ENCODE measurements at regions not wholly inside any gene's neighbourhood (a gene's known extent, or its start where the extent isn't known, plus 50 kb on each side); places are given as distances from the start of the nearest gene placed in this dataset.
"Not testable (repeated sequence)": the region's sequence is repeated elsewhere in the genome, so short reads cannot be mapped to it uniquely, and the experiment has no call there.

DNA sequence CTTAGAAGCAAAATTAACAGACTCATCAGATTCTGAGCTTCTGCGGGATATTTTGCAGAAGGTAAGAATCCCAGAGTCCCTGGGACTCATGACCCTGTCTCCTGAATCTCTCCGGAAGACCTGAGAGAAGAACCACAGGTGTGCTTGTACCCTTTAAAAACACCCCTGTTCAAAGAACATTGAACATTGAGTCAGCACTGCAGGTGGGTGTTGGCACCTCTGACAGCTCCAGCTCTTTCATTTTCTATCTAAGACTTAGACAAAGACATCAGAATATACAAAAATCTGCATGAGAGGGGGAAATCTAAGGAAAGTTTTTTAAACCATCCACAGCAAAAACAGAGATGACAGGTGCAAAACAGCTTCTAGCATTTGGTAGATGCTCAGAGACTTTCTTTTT, 50.1 kb upstream of the ROPN1B start:
- not testable (repeated sequence) for H2AFZ ChIP-seq (ENCODE audit: low read length); H3F3A ChIP-seq (ENCODE audit: low read depth); H3K9me2 ChIP-seq (replicated peaks; ENCODE audit: low read depth, low read length); H3K9me3 ChIP-seq (ENCODE audit: insufficient read depth, low read depth, low read length); H4K20me1 ChIP-seq (ENCODE audit: insufficient read depth, low read length, poor library complexity, severe bottlenecking); H3K79me2 ChIP-seq (ENCODE audit: insufficient read depth, low read length); H3K4me3 ChIP-seq (ENCODE audit: low read length, poor library complexity, severe bottlenecking); H3K27me3 ChIP-seq (ENCODE audit: insufficient read depth, low read length, poor library complexity, severe bottlenecking); H3K4me2 ChIP-seq (ENCODE audit: low read depth, low read length, poor library complexity, severe bottlenecking); H3K9ac ChIP-seq (ENCODE audit: low read depth, low read length, poor library complexity, severe bottlenecking); H3K4me1 ChIP-seq (ENCODE audit: insufficient read depth, low read length, poor library complexity, severe bottlenecking); H3K36me3 ChIP-seq (ENCODE audit: insufficient read depth, low read length)

Measured in Loucy (cell line).